MM.1S (cell line): ENCODE measurements at regions not wholly inside any gene's neighbourhood (a gene's known extent, or its start where the extent isn't known, plus 50 kb on each side); places are given as distances from the start of the nearest gene placed in this dataset.
"Not testable (repeated sequence)": the region's sequence is repeated elsewhere in the genome, so short reads cannot be mapped to it uniquely, and the experiment has no call there.

ENCODE experiments used
- DNase-seq: peaks from one replicate; pipeline ENCODE4 v3.0.0-alpha.2; 2015
- H2AFZ ChIP-seq: fragments of 300-600 bp; sonication (generic); 2 replicates; pipeline ENCODE4 v1.6.0; 2016; ENCODE audit warnings: antibody characterized with exemption, low read length
- H3F3A ChIP-seq: fragments of 300-600 bp; sonication (generic); 2 replicates; pipeline ENCODE4 v1.6.1; 2016; ENCODE audit warnings: mild to moderate bottlenecking, antibody characterized with exemption, low read length, moderate library complexity, mixed read lengths; ENCODE audit not compliant: insufficient read depth
- H3K27ac ChIP-seq: fragments of 300-600 bp; sonication (generic); 2 replicates; pipeline ENCODE4 v1.5.1; 2016; ENCODE audit warnings: mild to moderate bottlenecking, low read length
- H3K27me3 ChIP-seq: fragments of 300-600 bp; sonication (generic); replicated peaks from 2 replicates; pipeline ENCODE4 v1.6.0; 2016; ENCODE audit warnings: low read length; ENCODE audit not compliant: insufficient read depth
- H3K36me3 ChIP-seq: fragments of 300-600 bp; sonication (generic); replicated peaks from 2 replicates; pipeline ENCODE4 v1.6.1; 2016; ENCODE audit warnings: mild to moderate bottlenecking, low read length, mixed read lengths; ENCODE audit not compliant: insufficient read depth
- H3K4me1 ChIP-seq: fragments of 300-600 bp; sonication (generic); 2 replicates; pipeline ENCODE4 v1.6.1; 2016; ENCODE audit warnings: low read length, mixed read lengths
- H3K4me2 ChIP-seq: fragments of 300-600 bp; sonication (generic); 2 replicates; pipeline ENCODE4 v1.6.0; 2016; ENCODE audit warnings: low read depth, low read length
- H3K4me3 ChIP-seq: fragments of 300-600 bp; sonication (generic); 2 replicates; pipeline ENCODE4 v1.5.1; 2016; ENCODE audit warnings: low read length, mixed read lengths
- H3K79me2 ChIP-seq: fragments of 300-600 bp; sonication (generic); 2 replicates; pipeline ENCODE4 v1.6.1; 2016; ENCODE audit warnings: mixed run types, low read length, mixed read lengths
- H3K9ac ChIP-seq: fragments of 300-600 bp; sonication (generic); 2 replicates; pipeline ENCODE4 v1.6.1; 2016; ENCODE audit warnings: low read length, mixed read lengths
- H3K9me2 ChIP-seq: fragments of 300-600 bp; sonication (generic); replicated peaks from 2 replicates; pipeline ENCODE4 v1.6.1; 2016; ENCODE audit warnings: mild to moderate bottlenecking, low read length, mixed read lengths; ENCODE audit not compliant: insufficient read depth
- H3K9me3 ChIP-seq: fragments of 300-600 bp; sonication (generic); replicated peaks from 2 replicates; pipeline ENCODE4 v1.6.1; 2016; ENCODE audit warnings: mild to moderate bottlenecking, low read length, mixed read lengths; ENCODE audit not compliant: insufficient read depth
- H4K20me1 ChIP-seq: fragments of 300-600 bp; sonication (generic); 2 replicates; pipeline ENCODE4 v1.6.1; 2016; ENCODE audit warnings: mild to moderate bottlenecking, low read length, moderate library complexity, mixed read lengths; ENCODE audit not compliant: insufficient read depth
- CTCF ChIP-seq: fragments of 300-600 bp; sonication (generic); IDR thresholded peaks from 2 replicates; pipeline ENCODE4 v1.5.1; 2016; ENCODE audit warnings: antibody characterized with exemption, low read length, mixed read lengths
- EZH2 ChIP-seq: fragments of 300-600 bp; sonication (generic); optimal IDR thresholded peaks from 2 replicates; pipeline ENCODE3; 2017; ENCODE audit warnings: low read depth, mild to moderate bottlenecking, antibody characterized with exemption, low read length, mixed read lengths
- EZH2phosphoT487 ChIP-seq: fragments of 300-600 bp; sonication (generic); IDR thresholded peaks from 2 replicates; pipeline ENCODE4 v1.6.1; 2018; ENCODE audit warnings: antibody characterized with exemption, low read length

- H4K20me1 ChIP-seq, result no peaks in the 10 kb centered on the region
- H3K4me1 ChIP-seq, result no peaks in the 10 kb centered on the region
- TF ChIP-seq EZH2phosphoT487 (no peak), CTCF (no peak), EZH2 (no peak)
Measured at GRCh38 chr13:31399690-31400089, 199.9 kb downstream of the B3GLCT start.

GRCh38 chr13:31403711-31404110 lies 203.9 kb downstream of the B3GLCT start:
- H3F3A ChIP-seq, H2AFZ ChIP-seq, H3K4me1 ChIP-seq, H3K4me2 ChIP-seq, H3K9ac ChIP-seq, H3K36me3 ChIP-seq, H3K9me2 ChIP-seq, H3K27me3 ChIP-seq, H3K79me2 ChIP-seq, H3K9me3 ChIP-seq, H3K27ac ChIP-seq, H3K4me3 ChIP-seq, H4K20me1 ChIP-seq, DNase-seq: not testable (repeated sequence)

More at GRCh38 chr13:31399690-31400089, 199.9 kb downstream of the B3GLCT start:
- Histone ChIP-seq H3K9ac (no peak overlapping the region), H3K4me2 (no peak overlapping the region), H3K27me3 (no peaks in the 10 kb centered on the region), H3K9me2 (no peaks in the 10 kb centered on the region), H3K36me3 (no peaks in the 10 kb centered on the region), H3K27ac (no peak overlapping the region), H3F3A (no peaks in the 10 kb centered on the region), H3K79me2 (no peaks in the 10 kb centered on the region), H3K9me3 (no peaks in the 10 kb centered on the region), H2AFZ (no peak overlapping the region), H3K4me3 (no peak overlapping the region)
- no peak for DNase-seq

- Histone ChIP-seq H3K36me3 (no peaks in the 10 kb centered on the region), H4K20me1 (no peaks in the 10 kb centered on the region), H3K9ac (no peak overlapping the region), H3K27me3 (no peaks in the 10 kb centered on the region), H2AFZ (no peak overlapping the region), H3F3A (no peaks in the 10 kb centered on the region), H3K4me3 (no peak overlapping the region), H3K9me3 (no peaks in the 10 kb centered on the region), H3K79me2 (no peaks in the 10 kb centered on the region), H3K27ac (no peak overlapping the region), H3K4me1 (no peaks in the 10 kb centered on the region), H3K9me2 (no peaks in the 10 kb centered on the region), H3K4me2 (no peak overlapping the region)
- TF ChIP-seq EZH2 (no peak), EZH2phosphoT487 (no peak), CTCF (no peak)
- no peak for DNase-seq
Measured at GRCh38 chr13:31408927-31409326, 209.2 kb downstream of the B3GLCT start.

GRCh38 chr13:31409678-31410356 lies 210.0 kb downstream of the B3GLCT start:
- H3K4me1 ChIP-seq, result no peaks in the 10 kb centered on the region
- H3K27me3 ChIP-seq, result no peaks in the 10 kb centered on the region
- no peak overlapping the region for H2AFZ ChIP-seq
- TF ChIP-seq EZH2, result no peak
- no peak for TF ChIP-seq CTCF
- TF ChIP-seq EZH2phosphoT487, result no peak
- H3K9me2 ChIP-seq, result no peaks in the 10 kb centered on the region
- H3K4me2 ChIP-seq, result no peak overlapping the region
- no peaks in the 10 kb centered on the region for H3K79me2 ChIP-seq
- H3K4me3 ChIP-seq, result no peak overlapping the region
- peak; percentile 7 for DNase-seq
- H4K20me1 ChIP-seq, result no peaks in the 10 kb centered on the region
- no peaks in the 10 kb centered on the region for H3K36me3 ChIP-seq
- no peaks in the 10 kb centered on the region for H3K9me3 ChIP-seq
- no peak overlapping the region for H3K9ac ChIP-seq
- H3F3A ChIP-seq, result no peaks in the 10 kb centered on the region
- H3K27ac ChIP-seq, result no peak overlapping the region
